Fibroblast of villous mesenchyme (primary cell): ENCODE measurements at regions not wholly inside any gene's neighbourhood (a gene's known extent, or its start where the extent isn't known, plus 50 kb on each side); places are given as distances from the start of the nearest gene placed in this dataset.

Source experiments
- DNase-seq: peaks from one replicate; pipeline ENCODE4 v3.0.0-alpha.2; 2010; ENCODE audit warnings: low read depth
- H3K4me3 ChIP-seq: 2 replicates; pipeline ENCODE4 v1.5.1; 2011; ENCODE audit warnings: low read depth, mild to moderate bottlenecking, low read length
- TF ChIP-seq, protein P1 (sequence below): IDR thresholded peaks from 2 replicates; pipeline ENCODE4 v1.5.1; 2012; ENCODE audit warnings: low read depth, mild to moderate bottlenecking, low read length; ENCODE audit not compliant: insufficient read depth

DNA sequence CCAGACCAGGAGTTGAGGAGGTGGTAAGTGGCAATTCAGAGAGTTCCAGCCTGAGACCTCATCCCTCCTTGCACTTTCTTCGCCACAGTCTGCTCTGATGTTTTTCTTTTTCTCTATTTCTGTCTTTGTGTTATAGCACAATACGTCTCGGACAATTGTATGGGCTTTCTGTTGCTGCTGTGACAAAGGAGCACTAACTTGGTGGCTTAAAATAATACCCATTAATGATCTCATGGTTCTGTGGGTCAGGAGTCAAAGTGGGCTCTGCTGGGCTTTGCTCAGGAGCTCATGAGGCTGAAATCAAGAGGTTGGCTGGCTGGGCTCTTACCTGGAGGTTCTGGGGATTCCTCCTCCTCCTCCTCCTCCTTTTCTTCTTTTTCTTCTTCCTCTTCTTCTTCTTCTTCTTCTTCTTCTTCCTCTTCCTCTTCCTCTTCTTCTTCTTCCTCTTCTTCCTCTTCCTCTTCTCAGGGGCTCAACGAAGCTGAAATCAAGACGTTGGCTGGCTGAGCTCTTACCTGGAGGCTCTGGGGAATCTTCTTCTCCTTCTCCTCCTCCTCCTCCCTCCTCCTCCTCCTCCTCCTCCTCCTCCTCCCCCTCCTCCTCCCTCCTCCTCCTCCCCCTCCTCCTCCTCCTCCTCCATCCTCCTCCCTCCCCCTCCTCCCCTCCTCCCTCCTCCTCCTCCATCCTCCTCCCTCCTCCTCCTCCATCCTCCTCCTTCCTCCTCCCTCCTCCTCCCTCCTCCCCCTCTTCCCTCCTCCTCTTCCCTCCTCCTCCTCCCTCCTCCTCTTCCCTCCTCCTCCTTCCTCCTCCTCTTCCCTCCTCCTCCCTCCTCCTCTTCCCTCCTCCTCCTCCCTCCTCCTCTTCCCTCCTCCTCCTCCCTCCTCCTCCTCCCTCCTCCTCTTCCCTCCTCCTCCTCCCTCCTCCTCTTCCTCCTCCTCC is 104.0 kb downstream of the GATA6 start:
- TF ChIP-seq, protein P1, sequence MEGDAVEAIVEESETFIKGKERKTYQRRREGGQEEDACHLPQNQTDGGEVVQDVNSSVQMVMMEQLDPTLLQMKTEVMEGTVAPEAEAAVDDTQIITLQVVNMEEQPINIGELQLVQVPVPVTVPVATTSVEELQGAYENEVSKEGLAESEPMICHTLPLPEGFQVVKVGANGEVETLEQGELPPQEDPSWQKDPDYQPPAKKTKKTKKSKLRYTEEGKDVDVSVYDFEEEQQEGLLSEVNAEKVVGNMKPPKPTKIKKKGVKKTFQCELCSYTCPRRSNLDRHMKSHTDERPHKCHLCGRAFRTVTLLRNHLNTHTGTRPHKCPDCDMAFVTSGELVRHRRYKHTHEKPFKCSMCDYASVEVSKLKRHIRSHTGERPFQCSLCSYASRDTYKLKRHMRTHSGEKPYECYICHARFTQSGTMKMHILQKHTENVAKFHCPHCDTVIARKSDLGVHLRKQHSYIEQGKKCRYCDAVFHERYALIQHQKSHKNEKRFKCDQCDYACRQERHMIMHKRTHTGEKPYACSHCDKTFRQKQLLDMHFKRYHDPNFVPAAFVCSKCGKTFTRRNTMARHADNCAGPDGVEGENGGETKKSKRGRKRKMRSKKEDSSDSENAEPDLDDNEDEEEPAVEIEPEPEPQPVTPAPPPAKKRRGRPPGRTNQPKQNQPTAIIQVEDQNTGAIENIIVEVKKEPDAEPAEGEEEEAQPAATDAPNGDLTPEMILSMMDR = no peak
- H3K4me3 ChIP-seq = no peak overlapping the region
- no peak for DNase-seq

DNA sequence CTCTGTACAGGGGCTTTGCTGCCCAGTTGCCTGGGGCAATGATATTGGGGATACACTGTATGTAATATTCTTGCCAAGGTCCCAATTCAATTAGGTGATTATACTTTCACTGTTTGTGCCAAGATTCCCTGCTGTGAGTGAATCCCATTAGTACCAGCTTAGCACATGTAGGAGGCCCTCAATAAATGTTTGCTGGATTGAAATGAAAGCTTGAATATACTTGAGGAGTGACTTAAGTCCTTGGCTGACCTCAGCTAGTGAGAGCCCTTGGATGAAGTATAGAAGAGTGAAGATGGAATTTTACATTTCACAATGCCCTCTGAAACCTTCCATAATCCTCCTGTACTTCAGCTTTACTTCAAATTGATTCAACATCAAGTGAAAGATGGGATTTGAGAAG is 102.9 kb downstream of the GATA6 start:
- TF ChIP-seq, protein P1 = no peak
- H3K4me3 ChIP-seq = no peak overlapping the region
- no peak for DNase-seq

DNA sequence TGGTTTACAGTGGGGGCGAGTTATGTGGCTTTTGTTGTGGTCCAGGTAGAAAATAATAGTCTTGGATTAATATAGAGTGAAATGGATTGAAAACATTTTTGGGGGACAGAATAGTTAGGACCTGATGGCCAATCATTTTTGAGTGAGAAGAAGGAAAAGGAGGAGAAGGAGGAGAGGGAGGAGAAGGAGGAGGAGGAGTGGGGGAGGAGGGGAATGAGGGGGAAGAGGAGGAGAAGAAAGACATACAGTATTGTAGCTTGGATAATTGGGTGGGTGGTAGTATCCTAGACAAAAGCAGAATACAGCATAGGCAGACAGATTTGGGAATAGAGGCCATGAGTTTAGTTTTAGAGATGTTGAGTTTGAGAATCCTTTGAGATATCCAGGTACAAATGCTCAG is 101.6 kb downstream of the GATA6 start:
- no peak overlapping the region for H3K4me3 ChIP-seq
- TF ChIP-seq, protein P1 = no peak

DNA sequence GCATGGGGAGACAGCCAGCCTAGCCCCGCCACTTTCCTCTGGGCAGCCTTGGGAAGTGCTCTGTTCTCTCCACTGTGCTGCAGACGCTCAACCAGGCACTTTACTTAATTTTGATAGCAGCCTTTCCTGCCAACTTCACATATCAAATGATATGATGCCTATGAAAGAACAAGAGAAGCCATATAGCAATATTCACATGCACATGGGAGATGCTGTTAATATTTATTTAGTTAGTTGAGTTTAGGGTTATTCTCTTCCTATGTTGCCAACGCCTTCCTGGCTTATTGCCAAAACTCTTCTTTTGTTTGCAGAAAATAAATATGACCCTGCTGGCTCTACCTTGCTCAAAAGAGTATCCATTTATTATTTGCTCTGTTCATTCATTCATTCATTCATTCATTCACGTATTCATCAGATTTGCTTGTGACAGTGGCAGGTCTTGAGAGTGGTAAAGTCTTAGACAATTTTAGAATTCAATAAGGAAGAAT is 99.3 kb downstream of the GATA6 start:
- H3K4me3 ChIP-seq = no peak overlapping the region
- TF ChIP-seq, protein P1 = no peak
- no peak for DNase-seq

More for the DNA sequence above, 101.6 kb downstream of the GATA6 start:
- DNase-seq = no peak

DNA sequence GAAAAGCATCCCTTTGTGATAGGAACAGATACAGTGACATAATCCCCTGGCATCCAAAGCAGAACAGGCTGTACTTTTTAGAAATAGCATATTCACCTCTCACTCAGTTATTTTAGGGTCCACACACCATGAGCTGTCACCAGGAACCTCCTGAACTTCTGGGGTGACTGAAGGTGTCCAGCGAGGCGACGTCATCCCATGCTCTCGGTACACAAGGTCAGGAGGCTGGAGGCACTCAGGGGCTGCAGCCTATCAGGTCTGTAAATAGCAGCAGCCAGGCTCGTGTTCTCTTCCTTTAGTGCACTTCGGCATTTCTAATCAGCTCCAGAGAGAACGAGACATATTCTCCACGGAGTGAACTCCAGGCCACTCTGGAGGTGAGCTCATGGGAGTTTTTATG is 98.3 kb downstream of the GATA6 start:
- H3K4me3 ChIP-seq = no peak overlapping the region
- DNase-seq = no peak
- TF ChIP-seq, protein P1 = no peak

DNA sequence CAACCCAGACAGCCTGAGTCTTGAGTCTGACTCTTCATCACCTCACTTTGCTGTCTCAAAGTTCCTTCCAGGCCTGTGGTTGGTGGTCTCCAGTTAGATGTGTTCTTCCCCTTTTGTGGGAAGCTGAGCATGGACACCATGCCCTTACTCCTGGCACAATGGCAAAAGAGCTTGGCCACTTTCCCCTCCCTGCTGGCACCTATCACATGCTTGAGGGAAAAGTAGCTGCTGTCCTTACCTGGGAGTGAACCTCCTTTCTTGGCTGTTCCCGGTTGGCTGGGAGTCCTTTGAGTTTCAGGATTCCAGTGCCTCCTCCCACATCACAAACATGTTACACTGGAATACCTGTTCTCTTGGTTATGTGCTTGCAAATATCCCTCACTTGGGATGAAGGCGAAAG is 97.8 kb downstream of the GATA6 start:
- H3K4me3 ChIP-seq = no peak overlapping the region
- TF ChIP-seq, protein P1 = no peak
- DNase-seq = no peak

DNA sequence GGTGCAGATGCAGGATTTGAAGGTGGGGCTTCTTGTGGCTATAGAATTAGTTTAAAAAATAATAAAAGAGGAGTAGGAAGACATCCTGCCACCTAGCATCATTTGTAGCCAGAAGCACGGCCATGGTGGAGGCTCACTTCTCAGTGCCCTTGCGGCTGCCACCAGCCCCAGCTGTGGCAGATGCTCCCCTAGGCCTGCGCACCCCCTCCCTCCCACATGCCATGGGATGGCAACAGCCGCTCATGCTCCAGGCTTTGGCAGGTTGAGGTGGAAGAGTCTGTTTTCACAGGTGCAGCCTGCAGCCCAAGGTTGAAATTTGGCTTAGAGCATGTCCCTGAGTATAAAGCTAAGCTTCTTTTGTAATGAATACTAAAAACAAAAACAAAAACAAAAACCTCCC is 96.4 kb downstream of the GATA6 start:
- H3K4me3 ChIP-seq = no peak overlapping the region
- no peak for DNase-seq
- TF ChIP-seq, protein P1 = no peak
